Adipose tissue (tissue), 3 donors: ENCODE measurements at regions not wholly inside any gene's neighbourhood (a gene's known extent, or its start where the extent isn't known, plus 50 kb on each side); places are given as distances from the start of the nearest gene placed in this dataset.

ENCODE experiments used
- H3K27ac ChIP-seq: one replicate; pipeline ENCODE4 v1.5.1; 2013; ENCODE audit warnings: low read depth, low read length
- WGBS, 3 donors: extraction: QIAGEN DNeasy Blood & Tissue Kit; methylation state at CpG; one replicate each; pipeline ENCODE4 v1.1.7; 2013; 5-methylcytosine and 5-hydroxymethylcytosine counted together
- donor health status: healthy with polysubstance abuse.
- donor health status: Bipolar disorder and iron deficiency.
- donor health status: healthy.

GRCh38 chr14:84410344-84410743 is 1119.6 kb upstream of the FLRT2 start:
- 39 to 91% (median 88%) methylated on average over 3 of the region's 3 CpGs for WGBS, 3 donors

GRCh38 chr14:84420221-84420620 is 1109.7 kb upstream of the FLRT2 start:
- no peak overlapping the region for H3K27ac ChIP-seq
- 72 to 90% (median 84%) methylated on average over 2 of the region's 2 CpGs for whole genome bisulfite sequencing, 3 donors

More at GRCh38 chr14:84410344-84410743, 1119.6 kb upstream of the FLRT2 start:
- no peak overlapping the region for H3K27ac ChIP-seq

- no peak overlapping the region for H3K27ac ChIP-seq
Measured at GRCh38 chr14:84421621-84422020, 1108.3 kb upstream of the FLRT2 start.

- no peak overlapping the region for H3K27ac ChIP-seq
- WGBS, 3 donors: 78 to 93% (median 88%) methylated on average over 1 to 2 of the region's 2 CpGs
Measured at GRCh38 chr14:84425968-84426367, 1104.0 kb upstream of the FLRT2 start.

GRCh38 chr14:84432676-84433075 is 1097.3 kb upstream of the FLRT2 start:
- no peak overlapping the region for H3K27ac ChIP-seq

GRCh38 chr14:84433961-84434360 is 1096.0 kb upstream of the FLRT2 start:
- 74 to 79% (median 75%) methylated on average over 2 of the region's 2 CpGs for WGBS, 3 donors
- no peak overlapping the region for H3K27ac ChIP-seq

- no peak overlapping the region for H3K27ac ChIP-seq
- WGBS, 3 donors: 88 to 96% (median 93%) methylated on average over 1 of the region's 1 CpG
Measured at GRCh38 chr14:84435820-84436324, 1094.1 kb upstream of the FLRT2 start.

GRCh38 chr14:84436528-84436927 is 1093.4 kb upstream of the FLRT2 start:
- H3K27ac ChIP-seq: no peak overlapping the region
- 52 to 78% (median 75%) methylated on average over 2 of the region's 2 CpGs for WGBS, 3 donors

- H3K27ac ChIP-seq: no peak overlapping the region
- WGBS, 3 donors: 16 to 42% (median 34%) methylated on average over 5 of the region's 5 CpGs
Measured at GRCh38 chr14:84442521-84442920, 1087.4 kb upstream of the FLRT2 start.

GRCh38 chr14:84445486-84445885 is 1084.5 kb upstream of the FLRT2 start:
- H3K27ac ChIP-seq: no peak overlapping the region
- 88 to 92% (median 90%) methylated on average over 2 of the region's 2 CpGs for WGBS, 3 donors

- no peak overlapping the region for H3K27ac ChIP-seq
- WGBS, 3 donors: 93 to 95% (median 93%) methylated on average over 3 of the region's 3 CpGs
Measured at GRCh38 chr14:84446250-84446649, 1083.7 kb upstream of the FLRT2 start.

- WGBS, 3 donors: 66 to 80% (median 67%) methylated on average over 5 of the region's 5 CpGs
- no peak overlapping the region for H3K27ac ChIP-seq
Measured at GRCh38 chr14:84453307-84453950, 1076.5 kb upstream of the FLRT2 start.

GRCh38 chr14:84454114-84454513 is 1075.8 kb upstream of the FLRT2 start:
- H3K27ac ChIP-seq: no peak overlapping the region
- 88 to 91% (median 89%) methylated on average over 4 of the region's 4 CpGs for WGBS, 3 donors

GRCh38 chr14:84456946-84457345 is 1073.0 kb upstream of the FLRT2 start:
- WGBS, 3 donors: 86 to 88% (median 87%) methylated on average over 2 of the region's 2 CpGs
- no peak overlapping the region for H3K27ac ChIP-seq

- WGBS, 3 donors: 59 to 90% (median 62%) methylated on average over 1 of the region's 1 CpG
Measured at GRCh38 chr14:84458881-84459280, 1071.1 kb upstream of the FLRT2 start.

GRCh38 chr14:84465880-84466279 is 1064.1 kb upstream of the FLRT2 start:
- WGBS, 3 donors: 36 to 56% (median 45%) methylated on average over 1 of the region's 1 CpG
- H3K27ac ChIP-seq: no peak overlapping the region

More at GRCh38 chr14:84458881-84459280, 1071.1 kb upstream of the FLRT2 start:
- no peak overlapping the region for H3K27ac ChIP-seq

- 73 to 77% (median 77%) methylated on average over 5 of the region's 5 CpGs for WGBS, 3 donors
- H3K27ac ChIP-seq: no peak overlapping the region
Measured at GRCh38 chr14:84468153-84468552, 1061.8 kb upstream of the FLRT2 start.

- H3K27ac ChIP-seq: no peak overlapping the region
- WGBS, 3 donors: 69 to 94% (median 79%) methylated on average over 2 of the region's 2 CpGs
Measured at GRCh38 chr14:84477996-84478395, 1051.9 kb upstream of the FLRT2 start.

GRCh38 chr14:84482256-84483071 is 1047.5 kb upstream of the FLRT2 start:
- WGBS, 3 donors: 84 to 95% (median 88%) methylated on average over 5 of the region's 5 CpGs

GRCh38 chr14:84483072-84483420 is 1046.9 kb upstream of the FLRT2 start:
- H3K27ac ChIP-seq: no peak overlapping the region
- 64 to 77% (median 70%) methylated on average over 6 of the region's 6 CpGs for whole genome bisulfite sequencing, 3 donors

More at GRCh38 chr14:84482256-84483071, 1047.5 kb upstream of the FLRT2 start:
- H3K27ac ChIP-seq: no peak overlapping the region
